ENCODE measurements at regions not wholly inside any gene's neighbourhood (a gene's known extent, or its start where the extent isn't known, plus 50 kb on each side); places are given as distances from the start of the nearest gene placed in this dataset.

- intact Hi-C loops (cut with DNase I), result no loop called here
- ATAC-seq (no peak), DNase-seq (no peak)
- no peak overlapping the region for H3K27ac ChIP-seq
- no peaks in the 10 kb centered on the region for H3K4me1 ChIP-seq
- no peaks in the 10 kb centered on the region for H3K27me3 ChIP-seq
- H3K4me3 ChIP-seq, result no peak overlapping the region
- WGBS, 2 donors, result 88 to 90% methylated on average over 4 of the region's 4 CpGs
- TF ChIP-seq, protein P1, sequence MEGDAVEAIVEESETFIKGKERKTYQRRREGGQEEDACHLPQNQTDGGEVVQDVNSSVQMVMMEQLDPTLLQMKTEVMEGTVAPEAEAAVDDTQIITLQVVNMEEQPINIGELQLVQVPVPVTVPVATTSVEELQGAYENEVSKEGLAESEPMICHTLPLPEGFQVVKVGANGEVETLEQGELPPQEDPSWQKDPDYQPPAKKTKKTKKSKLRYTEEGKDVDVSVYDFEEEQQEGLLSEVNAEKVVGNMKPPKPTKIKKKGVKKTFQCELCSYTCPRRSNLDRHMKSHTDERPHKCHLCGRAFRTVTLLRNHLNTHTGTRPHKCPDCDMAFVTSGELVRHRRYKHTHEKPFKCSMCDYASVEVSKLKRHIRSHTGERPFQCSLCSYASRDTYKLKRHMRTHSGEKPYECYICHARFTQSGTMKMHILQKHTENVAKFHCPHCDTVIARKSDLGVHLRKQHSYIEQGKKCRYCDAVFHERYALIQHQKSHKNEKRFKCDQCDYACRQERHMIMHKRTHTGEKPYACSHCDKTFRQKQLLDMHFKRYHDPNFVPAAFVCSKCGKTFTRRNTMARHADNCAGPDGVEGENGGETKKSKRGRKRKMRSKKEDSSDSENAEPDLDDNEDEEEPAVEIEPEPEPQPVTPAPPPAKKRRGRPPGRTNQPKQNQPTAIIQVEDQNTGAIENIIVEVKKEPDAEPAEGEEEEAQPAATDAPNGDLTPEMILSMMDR (IDR thresholded peaks at IDR 0.05), result no peak
- no peak for TF ChIP-seq POLR2A (IDR thresholded peaks at IDR 0.05)
- no peaks in the 10 kb centered on the region for H3K9me3 ChIP-seq
- no peaks in the 10 kb centered on the region for H3K36me3 ChIP-seq (replicated peaks in 1 of 2; ENCODE audit: insufficient read depth in 1 of 2, low read depth in 2 of 2)
Measured at GRCh38 chr2:14018620-14019019, 613.9 kb upstream of the LRATD1 start.

DNA sequence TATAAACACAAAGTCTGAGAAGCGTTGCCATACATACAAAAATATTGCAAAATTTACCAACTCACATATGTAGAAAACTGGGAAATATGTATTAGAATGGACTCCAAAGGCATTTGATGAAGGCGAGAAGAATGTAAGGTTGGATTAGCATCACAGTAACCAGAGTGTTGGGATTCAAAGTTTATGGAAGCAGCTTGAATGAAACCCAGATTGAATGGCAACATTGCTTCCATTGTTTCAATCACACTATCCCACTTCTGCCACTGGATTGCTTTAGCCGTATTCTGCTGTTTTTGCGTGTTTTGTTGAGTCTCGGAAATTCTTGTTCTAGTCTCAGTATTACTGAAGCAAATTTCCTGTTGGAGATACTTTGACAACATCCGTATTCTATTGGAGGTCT is 609.0 kb upstream of the LRATD1 start:
- WGBS, 2 donors, result 85 to 90% methylated on average over 6 of the region's 6 CpGs
- TF ChIP-seq, protein P1 (IDR thresholded peaks at IDR 0.05), result no peak
- TF ChIP-seq POLR2A (IDR thresholded peaks at IDR 0.05), result no peak
- H3K27me3 ChIP-seq, result no peaks in the 10 kb centered on the region
- no peaks in the 10 kb centered on the region for H3K9me3 ChIP-seq
- intact Hi-C loops (cut with DNase I), result no loop called here
- ATAC-seq (no peak), DNase-seq (no peak)
- no peak overlapping the region for H3K27ac ChIP-seq
- no peak overlapping the region for H3K4me3 ChIP-seq
- no peaks in the 10 kb centered on the region for H3K36me3 ChIP-seq (replicated peaks in 1 of 2; ENCODE audit: insufficient read depth in 1 of 2, low read depth in 2 of 2)
- no peaks in the 10 kb centered on the region for H3K4me1 ChIP-seq

DNA sequence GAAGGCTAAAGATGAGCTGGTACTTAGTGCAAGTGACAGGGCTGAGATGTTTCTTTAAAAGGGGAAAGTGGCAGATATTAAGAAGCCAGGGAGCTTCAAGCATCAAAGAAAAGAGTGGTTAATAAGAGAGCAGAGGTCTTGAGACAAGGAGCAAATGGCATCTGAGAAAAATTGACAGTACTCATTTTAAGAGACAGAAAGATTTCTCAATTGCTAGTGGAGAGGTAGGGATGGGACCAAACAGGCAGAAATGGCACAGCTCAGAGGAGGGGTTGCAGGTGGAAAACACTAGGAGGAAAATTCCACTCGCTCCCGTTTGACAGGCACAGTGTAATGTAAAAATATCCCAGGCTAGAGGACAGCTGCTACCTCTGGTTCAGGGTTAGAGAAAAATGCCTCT is 593.4 kb upstream of the LRATD1 start:
- Histone ChIP-seq H3K36me3 (replicated peaks in 1 of 2; ENCODE audit: insufficient read depth in 1 of 2, low read depth in 2 of 2) (no peaks in the 10 kb centered on the region), H3K4me3 (no peak overlapping the region), H3K4me1 (no peaks in the 10 kb centered on the region), H3K27me3 (no peaks in the 10 kb centered on the region), H3K27ac (no peak overlapping the region), H3K9me3 (no peaks in the 10 kb centered on the region)
- no peak for TF ChIP-seq POLR2A (IDR thresholded peaks at IDR 0.05)
- TF ChIP-seq, protein P1 (IDR thresholded peaks at IDR 0.05), result no peak
- intact Hi-C loops (cut with DNase I), result no loop called here
- 32 to 41% methylated on average over 2 of the region's 2 CpGs for WGBS, 2 donors
- no peak for ATAC-seq
- DNase-seq, result no peak

DNA sequence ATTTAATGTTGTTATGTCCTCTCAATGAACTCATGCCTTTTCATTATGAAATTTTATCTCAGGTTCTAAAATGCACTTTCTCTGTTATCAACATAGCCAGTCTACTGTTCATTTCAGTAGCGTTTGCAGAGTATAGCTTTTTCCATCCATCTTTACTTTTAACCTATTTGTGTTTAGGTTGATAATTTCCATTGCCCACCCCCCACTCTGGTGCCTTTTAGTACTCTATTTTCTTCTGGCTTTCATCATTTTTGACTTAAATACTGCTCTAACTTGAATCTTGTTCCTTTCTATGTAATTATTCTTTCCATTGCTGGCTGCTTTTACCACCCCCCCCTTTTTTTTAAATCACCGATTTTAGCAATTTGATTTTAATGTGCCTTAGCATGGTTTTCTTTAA is 585.0 kb upstream of the LRATD1 start:
- Histone ChIP-seq H3K4me3 (no peak overlapping the region), H3K36me3 (replicated peaks in 1 of 2; ENCODE audit: insufficient read depth in 1 of 2, low read depth in 2 of 2) (no peaks in the 10 kb centered on the region), H3K27me3 (no peaks in the 10 kb centered on the region), H3K4me1 (no peaks in the 10 kb centered on the region), H3K27ac (no peak overlapping the region), H3K9me3 (no peaks in the 10 kb centered on the region)
- intact Hi-C loops (cut with DNase I), result no loop called here
- ATAC-seq (no peak), DNase-seq (no peak)
- no peak for TF ChIP-seq POLR2A (IDR thresholded peaks at IDR 0.05)
- TF ChIP-seq, protein P1 (IDR thresholded peaks at IDR 0.05), result no peak
- 61 to 85% methylated on average over 2 of the region's 2 CpGs for WGBS, 2 donors

DNA sequence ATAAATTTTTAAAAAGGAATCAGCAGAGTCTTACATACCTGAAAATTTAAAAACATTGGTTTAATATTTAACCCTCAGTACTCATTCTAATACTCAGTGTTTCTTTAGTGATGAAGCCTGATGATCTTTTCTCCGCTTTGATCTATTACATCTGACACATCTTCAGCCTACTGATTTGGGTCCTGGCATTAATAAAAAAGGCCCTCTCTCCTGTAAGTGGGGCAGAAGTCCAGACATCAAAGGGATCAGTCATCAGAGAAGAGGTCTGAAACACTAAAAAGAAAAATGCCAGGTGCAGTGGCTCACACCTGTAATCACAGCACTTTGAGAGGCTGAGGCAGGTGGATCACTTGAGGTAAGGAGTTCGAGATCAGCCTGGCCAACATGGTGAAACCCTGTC is 581.1 kb upstream of the LRATD1 start:
- H3K9me3 ChIP-seq, result no peaks in the 10 kb centered on the region
- 55 to 69% methylated on average over 2 of the region's 2 CpGs for WGBS, 2 donors
- intact Hi-C loops (cut with DNase I), result no loop called here

More for the DNA sequence above, 581.1 kb upstream of the LRATD1 start:
- no peak for DNase-seq
- no peak overlapping the region for H3K27ac ChIP-seq
- no peak for TF ChIP-seq POLR2A (IDR thresholded peaks at IDR 0.05)
- TF ChIP-seq, protein P1 (IDR thresholded peaks at IDR 0.05), result no peak
- ATAC-seq, result no peak
- H3K4me3 ChIP-seq, result no peak overlapping the region
- H3K36me3 ChIP-seq (replicated peaks in 1 of 2; ENCODE audit: insufficient read depth in 1 of 2, low read depth in 2 of 2), result no peaks in the 10 kb centered on the region
- no peaks in the 10 kb centered on the region for H3K4me1 ChIP-seq
- H3K27me3 ChIP-seq, result peaks cover 0 to 5% of the 10 kb centered on the region in 2 donors

All from body of pancreas (tissue), 4 donors.